HepG2 (cell line): ENCODE measurements at regions not wholly inside any gene's neighbourhood (a gene's known extent, or its start where the extent isn't known, plus 50 kb on each side); places are given as distances from the start of the nearest gene placed in this dataset.
A peak's percentile ranks its signal among the peaks of the same experiment; 100 is the strongest.

Experiments
- AGO2 ChIP-seq: fragments of 200-400 bp; formaldehyde crosslinking; optimal IDR thresholded peaks from 2 replicates; pipeline ENCODE3; 2017; ENCODE audit warnings: mild to moderate bottlenecking, low read depth, low read length, moderate library complexity
- CC2D1A ChIP-seq: sonication (generic); formaldehyde crosslinking; IDR thresholded peaks from 2 replicates; pipeline ENCODE4 v1.8.1; 2023; ENCODE audit warnings: mild to moderate bottlenecking, missing genetic modification reagents
- DR1 ChIP-seq: sonication (generic); formaldehyde crosslinking; IDR thresholded peaks from 2 replicates; pipeline ENCODE4 v1.8.0; 2021; ENCODE audit warnings: mild to moderate bottlenecking, missing genetic modification reagents, inconsistent platforms
- EP300 ChIP-seq, 3 experiments: sonication (generic) in 1 of 3; formaldehyde crosslinking in 1 of 3; IDR thresholded peaks; 2 replicates each; pipeline versions ENCODE4 v1.5.1 to v1.6.1; 2011 to 2020; ENCODE audit warnings: low read depth in 2 of 3, low read length in 2 of 3, borderline replicate concordance in 1 of 3, improper control_type of control experiment in 1 of 3, mild to moderate bottlenecking in 1 of 3, missing genetic modification reagents in 1 of 3, moderate library complexity in 1 of 3
- FOXA3 ChIP-seq: IDR thresholded peaks from 2 replicates; pipeline ENCODE4 v1.6.1; 2016; ENCODE audit warnings: missing genetic modification reagents, missing compliant biosample characterization
- IRF9 ChIP-seq: sonication (generic); formaldehyde crosslinking; IDR thresholded peaks from 2 replicates; pipeline ENCODE4 v1.8.0; 2022; ENCODE audit warnings: missing genetic modification reagents, mild to moderate bottlenecking, borderline replicate concordance
- MLLT10 ChIP-seq: sonication (generic); formaldehyde crosslinking; IDR thresholded peaks from 2 replicates; pipeline ENCODE4 v1.4.0; 2020; ENCODE audit warnings: missing genetic modification reagents
- NFKBIZ ChIP-seq: IDR thresholded peaks from 2 replicates; pipeline ENCODE4 v1.6.1; 2018; ENCODE audit warnings: missing genetic modification reagents, missing compliant biosample characterization
- POLR2A ChIP-seq, 2 experiments: IDR thresholded peaks; 2 replicates each; pipeline ENCODE4 v1.6.1; 2011; ENCODE audit warnings: low read depth in 2 of 2, low read length in 2 of 2, mild to moderate bottlenecking in 1 of 2, moderate library complexity in 1 of 2; ENCODE audit not compliant: insufficient read depth in 1 of 2
- SIX4 ChIP-seq: sonication (generic); formaldehyde crosslinking; IDR thresholded peaks from 2 replicates; pipeline ENCODE4 v1.4.0; 2020; ENCODE audit warnings: missing genetic modification reagents
- SMARCE1 ChIP-seq: fragments of 450-650 bp; IDR thresholded peaks from 2 replicates; pipeline ENCODE4 v1.6.1; 2017; ENCODE audit warnings: borderline replicate concordance
- THAP7 ChIP-seq: sonication (generic); formaldehyde crosslinking; IDR thresholded peaks from 2 replicates; pipeline ENCODE4 v1.8.1; 2023; ENCODE audit warnings: mild to moderate bottlenecking, missing genetic modification reagents
- THAP9 ChIP-seq: sonication (generic); formaldehyde crosslinking; IDR thresholded peaks from 2 replicates; pipeline ENCODE4; 2020; ENCODE audit warnings: missing genetic modification reagents, mild to moderate bottlenecking, borderline replicate concordance
- ZNF101 ChIP-seq: sonication (generic); formaldehyde crosslinking; IDR thresholded peaks from 2 replicates; pipeline ENCODE4 v1.4.0; 2020; ENCODE audit warnings: mild to moderate bottlenecking, low read depth, missing genetic modification reagents, borderline replicate concordance
- ZNF34 ChIP-seq: sonication (generic); formaldehyde crosslinking; IDR thresholded peaks from 2 replicates; pipeline ENCODE4 v1.4.0; 2020; ENCODE audit warnings: mild to moderate bottlenecking, missing genetic modification reagents, borderline replicate concordance
- ZNF430 ChIP-seq: sonication (generic); formaldehyde crosslinking; IDR thresholded peaks from 2 replicates; pipeline ENCODE4 v1.9.0; 2021; ENCODE audit warnings: mild to moderate bottlenecking, missing genetic modification reagents
- ZNF431 ChIP-seq: sonication (generic); formaldehyde crosslinking; IDR thresholded peaks from 2 replicates; pipeline ENCODE4 v1.9.0; 2022; ENCODE audit warnings: missing genetic modification reagents, low read depth, mild to moderate bottlenecking, borderline replicate concordance
- ZNF775 ChIP-seq: sonication (generic); formaldehyde crosslinking; IDR thresholded peaks from 2 replicates; pipeline ENCODE4 v1.4.0; 2020; ENCODE audit warnings: missing genetic modification reagents, mild to moderate bottlenecking, moderate library complexity, borderline replicate concordance

GRCh38 chr3:110946810-110947209, 124.8 kb upstream of the NECTIN3 start (continued):
- no peak for TF ChIP-seq THAP9 (CRISPR knock-in tag)
- no peak for TF ChIP-seq ZNF34
- TF ChIP-seq FOXA3 (CRISPR knock-in tag): peak; percentile 89
- TF ChIP-seq SMARCE1: no peak
- TF ChIP-seq ZNF431 (CRISPR knock-in tag): no peak
- TF ChIP-seq ZNF430: no peak
- TF ChIP-seq ZNF101 (CRISPR knock-in tag): no peak
- TF ChIP-seq DR1 (CRISPR knock-in tag): no peak
- TF ChIP-seq IRF9 (CRISPR knock-in tag): no peak
- TF ChIP-seq POLR2A (IDR thresholded peaks at IDR 0.05; ENCODE audit: insufficient read depth in 1 of 2, low read depth in 2 of 2, low read length in 2 of 2): no peak
- TF ChIP-seq AGO2: no peak
- TF ChIP-seq CC2D1A (CRISPR knock-in tag): no peak
- no peak for TF ChIP-seq ZNF775
- peak; percentile 82; the same call in 1 of the 2 replicates for TF ChIP-seq SIX4 (CRISPR knock-in tag)
- TF ChIP-seq THAP7 (CRISPR knock-in tag): no peak
- peak in 1 of 2 experiments; percentile 68; a peak in 2 of 4 replicates for TF ChIP-seq EP300 (IDR thresholded peaks at IDR 0.05; ENCODE audit: low read depth in 2 of 2, low read length in 2 of 2)
- no peak for TF ChIP-seq EP300 (CRISPR knock-in tag; IDR thresholded peaks at IDR 0.05; ENCODE audit: borderline replicate concordance)
- no peak for TF ChIP-seq MLLT10
- TF ChIP-seq NFKBIZ (CRISPR knock-in tag): no peak
